GM19372 (cell line): ENCODE measurements at regions not wholly inside any gene's neighbourhood (a gene's known extent, or its start where the extent isn't known, plus 50 kb on each side); places are given as distances from the start of the nearest gene placed in this dataset.

ENCODE experiments used
- ATAC-seq: cut with Tn5 transposase; IDR thresholded peaks from one replicate; pipeline ENCODE4 v1.9.1; 2021; ENCODE audit warnings: mild to moderate bottlenecking, low read depth, moderate library complexity; ENCODE audit not compliant: unreplicated experiment

GRCh38 chr18:65567372-65567771, 183.4 kb upstream of the CDH7 start:
- no peak for ATAC-seq

- no peak for ATAC-seq
These were observed 202.5 kb upstream of the CDH7 start for GRCh38 chr18:65548316-65548715.

GRCh38 chr18:65547046-65547445, 203.8 kb upstream of the CDH7 start:
- ATAC-seq: no peak

- no peak for ATAC-seq
These were observed 206.1 kb upstream of the CDH7 start for GRCh38 chr18:65544701-65545100.

GRCh38 chr18:65527879-65528633, 222.8 kb upstream of the CDH7 start:
- ATAC-seq: no peak

- ATAC-seq: no peak
These were observed 224.7 kb upstream of the CDH7 start for GRCh38 chr18:65526099-65526498.

GRCh38 chr18:65523461-65523860, 227.4 kb upstream of the CDH7 start:
- no peak for ATAC-seq

- no peak for ATAC-seq
These were observed 227.9 kb upstream of the CDH7 start for GRCh38 chr18:65522907-65523306.

- ATAC-seq: no peak
These were observed 234.6 kb upstream of the CDH7 start for GRCh38 chr18:65516209-65516608.

GRCh38 chr18:65498605-65499004, 252.2 kb upstream of the CDH7 start:
- ATAC-seq: no peak

- no peak for ATAC-seq
These were observed 263.2 kb upstream of the CDH7 start for GRCh38 chr18:65487569-65487968.

- ATAC-seq: no peak
These were observed 273.4 kb upstream of the CDH7 start for GRCh38 chr18:65477455-65477854.

GRCh38 chr18:65468881-65469280, 281.9 kb upstream of the CDH7 start:
- ATAC-seq: no peak

- ATAC-seq: no peak
These were observed 286.5 kb upstream of the CDH7 start for GRCh38 chr18:65464361-65464760.

- ATAC-seq: no peak
These were observed 291.1 kb upstream of the CDH7 start for GRCh38 chr18:65459741-65460140.

GRCh38 chr18:65458871-65459270, 291.9 kb upstream of the CDH7 start:
- ATAC-seq: no peak

GRCh38 chr18:65439188-65439587, 311.6 kb upstream of the CDH7 start:
- no peak for ATAC-seq

- no peak for ATAC-seq
These were observed 314.4 kb upstream of the CDH7 start for GRCh38 chr18:65436430-65436829.

- no peak for ATAC-seq
These were observed 315.3 kb upstream of the CDH7 start for GRCh38 chr18:65435534-65435933.

- ATAC-seq: no peak
These were observed 321.2 kb upstream of the CDH7 start for GRCh38 chr18:65429601-65430000.

GRCh38 chr18:65425366-65425765, 325.4 kb upstream of the CDH7 start:
- ATAC-seq: no peak

GRCh38 chr18:65423776-65424175, 327.0 kb upstream of the CDH7 start:
- ATAC-seq: no peak
